ENCODE measurements at regions not wholly inside any gene's neighbourhood (a gene's known extent, or its start where the extent isn't known, plus 50 kb on each side); places are given as distances from the start of the nearest gene placed in this dataset.

GRCh38 chr4:166293556-166293955 lies 420.5 kb downstream of the TLL1 start:
- Histone ChIP-seq H3K4me1 (ENCODE audit: control insufficient read depth, insufficient read depth, low read length) (no peaks in the 10 kb centered on the region), H3K27ac (ENCODE audit: low read length) (no peak overlapping the region), H3K27me3 (ENCODE audit: control insufficient read depth, insufficient read depth, low read length) (no peaks in the 10 kb centered on the region), H3K4me3 (ENCODE audit: low read length) (no peak overlapping the region), H3K9me3 (ENCODE audit: control insufficient read depth, low read depth, low read length) (no peaks in the 10 kb centered on the region), H3K36me3 (ENCODE audit: control insufficient read depth, insufficient read depth, low read length) (no peaks in the 10 kb centered on the region)
- 80% methylated on average over 1 of the region's 2 CpGs for WGBS (ENCODE audit: insufficient coverage, low lambda C conversion rate)
- no peak for DNase-seq

DNA sequence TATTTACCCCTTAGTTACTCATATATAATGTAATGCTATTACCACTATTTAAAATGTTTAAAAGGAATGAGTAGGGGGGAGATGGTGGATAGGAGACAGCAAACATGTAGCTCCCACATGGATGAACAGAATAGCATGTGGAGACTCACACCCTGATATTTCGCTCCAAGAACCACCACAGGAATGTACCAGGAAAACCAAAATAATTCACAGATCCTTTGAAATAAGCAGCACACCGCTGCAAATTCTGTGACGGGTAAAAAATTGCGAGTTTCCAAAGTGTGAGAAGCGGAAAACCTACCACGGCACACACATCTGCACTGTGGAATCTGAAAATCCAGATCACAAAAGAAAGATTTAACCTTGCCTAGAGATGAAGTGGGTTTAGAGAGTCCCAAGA lies 428.2 kb downstream of the TLL1 start:
- WGBS (ENCODE audit: insufficient coverage, low lambda C conversion rate): 100% methylated on average over 4 of the region's 6 CpGs
- H3K36me3 ChIP-seq (ENCODE audit: control insufficient read depth, insufficient read depth, low read length): no peaks in the 10 kb centered on the region
- no peak overlapping the region for H3K27ac ChIP-seq (ENCODE audit: low read length)
- no peaks in the 10 kb centered on the region for H3K27me3 ChIP-seq (ENCODE audit: control insufficient read depth, insufficient read depth, low read length)
- H3K9me3 ChIP-seq (ENCODE audit: control insufficient read depth, low read depth, low read length): no peaks in the 10 kb centered on the region
- H3K4me1 ChIP-seq (ENCODE audit: control insufficient read depth, insufficient read depth, low read length): no peaks in the 10 kb centered on the region
- DNase-seq: no peak
- H3K4me3 ChIP-seq (ENCODE audit: low read length): no peak overlapping the region

GRCh38 chr4:166308647-166309046 lies 435.6 kb downstream of the TLL1 start:
- H3K27ac ChIP-seq (ENCODE audit: low read length): no peak overlapping the region
- no peaks in the 10 kb centered on the region for H3K36me3 ChIP-seq (ENCODE audit: control insufficient read depth, insufficient read depth, low read length)
- H3K4me3 ChIP-seq (ENCODE audit: low read length): no peak overlapping the region
- no peaks in the 10 kb centered on the region for H3K27me3 ChIP-seq (ENCODE audit: control insufficient read depth, insufficient read depth, low read length)
- H3K9me3 ChIP-seq (ENCODE audit: control insufficient read depth, low read depth, low read length): no peaks in the 10 kb centered on the region
- no peaks in the 10 kb centered on the region for H3K4me1 ChIP-seq (ENCODE audit: control insufficient read depth, insufficient read depth, low read length)
- DNase-seq: no peak
- no CpG with 5 or more reads among the region's 4 CpGs for WGBS (ENCODE audit: insufficient coverage, low lambda C conversion rate)

DNA sequence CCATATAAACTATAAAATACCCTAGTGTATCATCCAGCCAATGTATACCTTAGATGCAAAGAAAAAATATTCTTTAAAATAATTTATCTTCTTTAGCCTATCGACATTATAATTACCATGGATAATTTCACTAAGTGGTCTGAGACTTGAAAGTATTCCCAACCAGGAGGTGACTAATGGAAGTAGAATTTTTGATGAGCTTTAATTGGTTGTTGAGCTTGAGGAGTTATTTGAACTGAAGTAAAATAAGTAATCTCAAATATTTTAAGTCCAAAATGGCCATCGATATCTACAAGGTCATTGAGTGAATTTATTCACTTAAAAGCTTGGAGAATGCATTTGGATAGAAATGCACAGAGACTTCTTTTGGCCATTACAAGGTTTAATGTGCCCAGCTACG lies 436.2 kb downstream of the TLL1 start:
- no peak for DNase-seq
- no peaks in the 10 kb centered on the region for H3K36me3 ChIP-seq (ENCODE audit: control insufficient read depth, insufficient read depth, low read length)
- H3K27me3 ChIP-seq (ENCODE audit: control insufficient read depth, insufficient read depth, low read length): no peaks in the 10 kb centered on the region
- H3K4me3 ChIP-seq (ENCODE audit: low read length): no peak overlapping the region
- no peaks in the 10 kb centered on the region for H3K9me3 ChIP-seq (ENCODE audit: control insufficient read depth, low read depth, low read length)
- no peaks in the 10 kb centered on the region for H3K4me1 ChIP-seq (ENCODE audit: control insufficient read depth, insufficient read depth, low read length)
- WGBS (ENCODE audit: insufficient coverage, low lambda C conversion rate): 83% methylated on average over 1 of the region's 3 CpGs
- no peak overlapping the region for H3K27ac ChIP-seq (ENCODE audit: low read length)

DNA sequence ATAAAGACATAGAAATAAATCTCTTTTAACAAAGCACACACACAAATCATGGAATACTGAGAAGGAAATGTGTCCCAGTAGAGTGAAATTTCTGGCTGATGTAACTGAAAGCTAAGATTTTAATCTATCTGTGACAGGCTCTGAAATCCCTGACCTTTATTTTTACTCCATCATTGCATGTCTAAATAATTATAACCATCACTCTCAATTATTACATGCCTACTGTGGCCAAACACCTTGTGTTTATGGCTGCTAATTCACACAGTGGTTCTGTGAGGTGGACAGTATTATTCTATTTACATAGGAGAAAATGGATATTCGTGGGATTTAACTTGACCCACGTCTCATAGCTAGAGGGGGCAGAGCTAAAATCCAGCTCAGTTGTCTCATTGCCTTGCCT lies 438.1 kb downstream of the TLL1 start:
- Histone ChIP-seq H3K27ac (ENCODE audit: low read length) (no peak overlapping the region), H3K36me3 (ENCODE audit: control insufficient read depth, insufficient read depth, low read length) (no peaks in the 10 kb centered on the region), H3K27me3 (ENCODE audit: control insufficient read depth, insufficient read depth, low read length) (no peaks in the 10 kb centered on the region), H3K4me3 (ENCODE audit: low read length) (no peak overlapping the region), H3K9me3 (ENCODE audit: control insufficient read depth, low read depth, low read length) (no peaks in the 10 kb centered on the region), H3K4me1 (ENCODE audit: control insufficient read depth, insufficient read depth, low read length) (no peaks in the 10 kb centered on the region)
- WGBS (ENCODE audit: insufficient coverage, low lambda C conversion rate): no CpG with 5 or more reads among the region's 2 CpGs
- no peak for DNase-seq

DNA sequence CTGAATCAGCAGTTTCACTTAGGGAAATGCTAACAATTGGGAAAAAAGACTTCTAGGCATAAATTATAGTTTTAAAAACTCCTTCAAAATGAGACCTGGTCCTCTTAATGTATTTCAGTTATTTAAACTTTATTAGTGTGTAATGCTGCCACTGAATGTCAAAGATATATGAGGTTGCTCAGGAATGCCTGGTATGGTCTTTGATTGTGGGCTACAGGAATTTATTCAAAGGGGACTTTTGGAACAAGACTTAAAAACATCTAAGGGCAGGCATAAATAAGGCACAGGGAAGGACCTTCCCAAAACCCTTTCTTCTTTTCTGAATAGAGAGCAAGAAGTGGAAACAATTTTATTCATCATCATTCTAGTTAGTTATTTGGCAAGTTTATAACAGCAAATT lies 439.1 kb downstream of the TLL1 start:
- Histone ChIP-seq H3K9me3 (ENCODE audit: control insufficient read depth, low read depth, low read length) (no peaks in the 10 kb centered on the region), H3K27me3 (ENCODE audit: control insufficient read depth, insufficient read depth, low read length) (no peaks in the 10 kb centered on the region), H3K27ac (ENCODE audit: low read length) (no peak overlapping the region), H3K4me1 (ENCODE audit: control insufficient read depth, insufficient read depth, low read length) (no peaks in the 10 kb centered on the region), H3K36me3 (ENCODE audit: control insufficient read depth, insufficient read depth, low read length) (no peaks in the 10 kb centered on the region), H3K4me3 (ENCODE audit: low read length) (no peak overlapping the region)
- no peak for DNase-seq

DNA sequence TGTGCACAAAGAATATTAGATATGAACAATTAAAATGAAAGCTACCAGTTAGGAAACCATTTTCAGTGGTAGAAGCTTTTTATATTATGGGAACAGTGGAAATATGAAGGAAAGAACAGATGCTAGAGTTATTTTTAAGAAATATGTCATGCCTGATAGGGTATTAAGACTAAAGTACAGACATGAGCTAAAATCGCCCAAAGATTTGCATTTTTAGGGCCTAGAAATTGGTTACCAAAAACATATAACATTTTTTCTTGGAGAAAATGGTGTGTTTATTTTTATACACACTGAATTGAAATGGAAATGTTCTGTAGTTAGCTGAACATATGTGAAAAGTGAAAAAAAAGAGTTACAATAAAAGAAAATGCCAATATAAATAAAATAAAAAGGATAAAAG lies 441.9 kb downstream of the TLL1 start:
- WGBS (ENCODE audit: insufficient coverage, low lambda C conversion rate): 89% methylated on average over 1 of the region's 1 CpG
- no peak overlapping the region for H3K27ac ChIP-seq (ENCODE audit: low read length)
- H3K36me3 ChIP-seq (ENCODE audit: control insufficient read depth, insufficient read depth, low read length): no peaks in the 10 kb centered on the region
- no peaks in the 10 kb centered on the region for H3K9me3 ChIP-seq (ENCODE audit: control insufficient read depth, low read depth, low read length)
- DNase-seq: no peak
- H3K27me3 ChIP-seq (ENCODE audit: control insufficient read depth, insufficient read depth, low read length): no peaks in the 10 kb centered on the region
- H3K4me1 ChIP-seq (ENCODE audit: control insufficient read depth, insufficient read depth, low read length): no peaks in the 10 kb centered on the region
- H3K4me3 ChIP-seq (ENCODE audit: low read length): no peak overlapping the region

- DNase-seq: no peak
- Histone ChIP-seq H3K27me3 (ENCODE audit: control insufficient read depth, insufficient read depth, low read length) (no peaks in the 10 kb centered on the region), H3K4me1 (ENCODE audit: control insufficient read depth, insufficient read depth, low read length) (no peaks in the 10 kb centered on the region), H3K9me3 (ENCODE audit: control insufficient read depth, low read depth, low read length) (no peaks in the 10 kb centered on the region), H3K27ac (ENCODE audit: low read length) (no peak overlapping the region), H3K36me3 (ENCODE audit: control insufficient read depth, insufficient read depth, low read length) (no peaks in the 10 kb centered on the region), H3K4me3 (ENCODE audit: low read length) (no peak overlapping the region)
- 71% methylated on average over 1 of the region's 11 CpGs for WGBS (ENCODE audit: insufficient coverage, low lambda C conversion rate)
These were observed 442.9 kb downstream of the TLL1 start for GRCh38 chr4:166315721-166316467.

DNA sequence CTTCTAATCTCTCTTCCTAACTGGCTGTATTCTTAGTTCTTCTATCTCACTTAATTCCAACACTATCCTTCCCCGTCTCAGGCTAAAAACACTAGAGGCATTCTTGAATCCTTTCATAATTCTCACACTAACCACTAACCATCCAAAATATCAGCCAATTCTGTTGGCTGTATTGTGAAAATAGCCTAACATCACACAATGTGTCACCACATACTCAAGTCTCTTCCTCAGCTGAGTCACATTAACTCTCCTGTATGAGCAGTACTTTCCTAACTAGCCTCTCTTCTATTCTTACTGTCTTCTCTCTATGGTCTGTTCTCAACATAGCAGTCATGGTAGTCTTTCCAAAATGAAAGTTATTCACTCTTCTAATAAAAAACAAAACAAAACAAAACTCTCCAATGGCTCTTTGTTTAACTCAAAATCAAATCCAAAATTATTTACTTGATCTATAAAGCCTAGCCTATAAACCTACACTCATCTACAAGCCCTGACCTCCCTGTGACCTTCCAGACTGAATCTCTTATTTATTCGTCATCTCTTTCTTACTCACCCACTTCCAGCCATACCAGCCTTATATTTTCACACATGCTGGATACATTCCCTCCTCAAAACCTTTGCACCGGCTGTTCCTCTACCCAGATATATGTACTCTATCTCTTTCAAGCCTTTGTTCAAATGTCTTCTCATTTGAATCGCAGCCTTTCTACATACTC lies 445.9 kb downstream of the TLL1 start:
- Histone ChIP-seq H3K27ac (ENCODE audit: low read length) (no peak overlapping the region), H3K9me3 (ENCODE audit: control insufficient read depth, low read depth, low read length) (no peaks in the 10 kb centered on the region), H3K27me3 (ENCODE audit: control insufficient read depth, insufficient read depth, low read length) (no peaks in the 10 kb centered on the region), H3K4me1 (ENCODE audit: control insufficient read depth, insufficient read depth, low read length) (no peaks in the 10 kb centered on the region), H3K4me3 (ENCODE audit: low read length) (no peak overlapping the region), H3K36me3 (ENCODE audit: control insufficient read depth, insufficient read depth, low read length) (no peaks in the 10 kb centered on the region)
- 86% methylated on average over 4 of the region's 4 CpGs for WGBS (ENCODE audit: insufficient coverage, low lambda C conversion rate)
- DNase-seq: peak in 1 of 2 donors; percentile 0

DNA sequence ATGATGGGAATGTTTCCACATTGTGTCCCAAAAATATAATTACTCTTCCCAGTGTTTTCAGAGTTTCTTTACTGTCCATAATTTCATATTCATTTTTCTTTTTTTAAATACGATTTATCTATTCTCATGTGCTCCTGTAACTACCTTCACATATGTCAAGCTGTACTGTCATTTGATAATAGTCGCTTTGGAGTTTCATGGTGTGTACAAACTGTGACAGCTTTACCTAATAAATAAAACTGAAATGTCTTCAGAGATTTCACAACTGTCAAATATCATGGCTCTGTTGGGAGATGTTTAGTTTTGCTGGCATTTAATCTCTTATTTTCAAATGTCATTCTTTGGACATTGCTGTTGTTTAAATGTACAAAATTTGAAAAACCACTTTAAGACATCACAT lies 450.2 kb downstream of the TLL1 start:
- H3K4me1 ChIP-seq (ENCODE audit: control insufficient read depth, insufficient read depth, low read length): no peaks in the 10 kb centered on the region
- no peak for DNase-seq
- no peaks in the 10 kb centered on the region for H3K9me3 ChIP-seq (ENCODE audit: control insufficient read depth, low read depth, low read length)
- no peak overlapping the region for H3K27ac ChIP-seq (ENCODE audit: low read length)
- H3K4me3 ChIP-seq (ENCODE audit: low read length): no peak overlapping the region
- no peaks in the 10 kb centered on the region for H3K36me3 ChIP-seq (ENCODE audit: control insufficient read depth, insufficient read depth, low read length)
- WGBS (ENCODE audit: insufficient coverage, low lambda C conversion rate): 100% methylated on average over 2 of the region's 2 CpGs
- no peaks in the 10 kb centered on the region for H3K27me3 ChIP-seq (ENCODE audit: control insufficient read depth, insufficient read depth, low read length)

GRCh38 chr4:166324321-166324720 lies 451.3 kb downstream of the TLL1 start:
- Histone ChIP-seq H3K9me3 (ENCODE audit: control insufficient read depth, low read depth, low read length) (no peaks in the 10 kb centered on the region), H3K27ac (ENCODE audit: low read length) (no peak overlapping the region), H3K36me3 (ENCODE audit: control insufficient read depth, insufficient read depth, low read length) (no peaks in the 10 kb centered on the region), H3K4me3 (ENCODE audit: low read length) (no peak overlapping the region), H3K27me3 (ENCODE audit: control insufficient read depth, insufficient read depth, low read length) (no peaks in the 10 kb centered on the region), H3K4me1 (ENCODE audit: control insufficient read depth, insufficient read depth, low read length) (no peaks in the 10 kb centered on the region)
- peak; percentile 3 to 15 for DNase-seq
- 49% methylated on average over 3 of the region's 4 CpGs for WGBS (ENCODE audit: insufficient coverage, low lambda C conversion rate)
